Type B pancreatic cell (in vitro differentiated cells): ENCODE measurements at regions not wholly inside any gene's neighbourhood (a gene's known extent, or its start where the extent isn't known, plus 50 kb on each side); places are given as distances from the start of the nearest gene placed in this dataset.

Source experiments
- DNase-seq: peaks from one replicate; pipeline ENCODE4 v3.0.0; 2021; ENCODE audit warnings: mixed read lengths; ENCODE audit not compliant: unreplicated experiment; ENCODE audit errors: extremely low spot score
- H3K27ac Mint-ChIP-seq: 2 replicates; pipeline ENCODE4 v1.8.0; 2021; ENCODE audit warnings: mild to moderate bottlenecking, mixed read lengths
- H3K27me3 Mint-ChIP-seq: 2 replicates; pipeline ENCODE4 v1.8.0; 2021; ENCODE audit warnings: mixed read lengths
- H3K36me3 Mint-ChIP-seq: 2 replicates; pipeline ENCODE4 v1.8.0; 2021; ENCODE audit warnings: mixed read lengths
- H3K4me1 Mint-ChIP-seq: one replicate; pipeline ENCODE4 v1.8.0; 2021; ENCODE audit warnings: mixed read lengths; ENCODE audit not compliant: unreplicated experiment
- H3K4me3 Mint-ChIP-seq: 2 replicates; pipeline ENCODE4 v1.8.0; 2021; ENCODE audit warnings: mild to moderate bottlenecking, mixed read lengths
- H3K9me3 Mint-ChIP-seq: 2 replicates; pipeline ENCODE4 v1.8.0; 2021; ENCODE audit warnings: mixed read lengths
- TF ChIP-seq, protein P1 (sequence below): fragments of 200-600 bp; sonication (generic); conservative IDR thresholded peaks from 2 replicates; pipeline ENCODE4 v1.5.0; 2021; ENCODE audit warnings: antibody characterized with exemption, mild to moderate bottlenecking

DNA sequence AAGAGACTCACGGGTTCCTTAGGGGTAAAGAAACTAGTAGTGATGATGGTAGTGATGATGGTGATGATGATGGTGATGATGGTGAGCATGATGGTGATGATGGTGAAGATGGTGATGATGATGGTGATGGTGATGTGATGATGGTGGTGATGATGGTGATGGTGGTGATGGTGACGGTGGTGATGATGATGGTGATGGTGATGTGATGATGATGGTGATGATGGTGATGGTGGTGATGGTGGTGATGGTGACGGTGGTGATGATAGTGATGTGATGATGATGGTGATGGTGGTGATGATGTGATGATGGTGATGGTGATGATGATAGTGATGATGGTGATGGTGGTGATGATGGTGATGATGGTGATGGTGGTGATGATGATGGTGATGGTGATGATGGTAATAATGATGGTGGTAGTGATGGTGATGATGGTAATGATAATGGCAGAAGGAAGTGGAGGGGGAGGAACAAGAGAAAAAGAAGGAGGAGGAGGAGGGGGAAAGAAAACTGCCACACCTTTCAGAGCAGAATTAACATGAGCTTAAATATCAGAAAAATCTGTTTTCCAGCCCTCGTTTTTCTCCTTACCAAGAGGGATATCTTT, 85.5 kb downstream of the FZD10 start:
- Mint-ChIP-seq H3K4me1 (peaks cover 17% of the 10 kb centered on the region), H3K36me3 (no peaks in the 10 kb centered on the region), H3K27ac (no peak overlapping the region), H3K9me3 (peaks cover 3% of the 10 kb centered on the region), H3K27me3 (peaks cover 28% of the 10 kb centered on the region), H3K4me3 (no peak overlapping the region)
- TF ChIP-seq, protein P1, sequence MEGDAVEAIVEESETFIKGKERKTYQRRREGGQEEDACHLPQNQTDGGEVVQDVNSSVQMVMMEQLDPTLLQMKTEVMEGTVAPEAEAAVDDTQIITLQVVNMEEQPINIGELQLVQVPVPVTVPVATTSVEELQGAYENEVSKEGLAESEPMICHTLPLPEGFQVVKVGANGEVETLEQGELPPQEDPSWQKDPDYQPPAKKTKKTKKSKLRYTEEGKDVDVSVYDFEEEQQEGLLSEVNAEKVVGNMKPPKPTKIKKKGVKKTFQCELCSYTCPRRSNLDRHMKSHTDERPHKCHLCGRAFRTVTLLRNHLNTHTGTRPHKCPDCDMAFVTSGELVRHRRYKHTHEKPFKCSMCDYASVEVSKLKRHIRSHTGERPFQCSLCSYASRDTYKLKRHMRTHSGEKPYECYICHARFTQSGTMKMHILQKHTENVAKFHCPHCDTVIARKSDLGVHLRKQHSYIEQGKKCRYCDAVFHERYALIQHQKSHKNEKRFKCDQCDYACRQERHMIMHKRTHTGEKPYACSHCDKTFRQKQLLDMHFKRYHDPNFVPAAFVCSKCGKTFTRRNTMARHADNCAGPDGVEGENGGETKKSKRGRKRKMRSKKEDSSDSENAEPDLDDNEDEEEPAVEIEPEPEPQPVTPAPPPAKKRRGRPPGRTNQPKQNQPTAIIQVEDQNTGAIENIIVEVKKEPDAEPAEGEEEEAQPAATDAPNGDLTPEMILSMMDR, result no peak
- DNase-seq, result no peak

DNA sequence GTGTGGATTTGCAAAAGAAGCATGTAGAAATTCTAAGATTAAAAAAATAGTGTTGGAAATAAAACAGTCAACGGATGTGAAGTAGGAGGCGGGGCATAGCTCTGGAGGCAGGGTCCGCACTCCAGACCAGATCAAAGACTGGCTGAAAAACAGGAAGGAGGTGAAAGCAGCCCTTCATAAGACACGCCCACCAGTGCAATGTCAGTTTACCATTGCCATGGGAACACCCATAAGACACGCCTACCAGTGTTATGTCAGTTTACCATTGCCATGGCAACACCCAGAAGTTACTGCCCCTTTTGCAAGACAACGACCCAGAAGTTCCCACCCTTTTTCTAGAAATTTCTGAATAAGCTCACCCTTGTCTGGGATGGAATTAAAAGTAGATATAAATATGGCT, 87.1 kb downstream of the FZD10 start:
- Mint-ChIP-seq H3K4me3 (no peak overlapping the region), H3K4me1 (peaks cover 26% of the 10 kb centered on the region), H3K27me3 (peaks cover 29% of the 10 kb centered on the region), H3K36me3 (no peaks in the 10 kb centered on the region), H3K27ac (no peak overlapping the region), H3K9me3 (peaks cover 3% of the 10 kb centered on the region)
- no peak for DNase-seq
- TF ChIP-seq, protein P1, result no peak

DNA sequence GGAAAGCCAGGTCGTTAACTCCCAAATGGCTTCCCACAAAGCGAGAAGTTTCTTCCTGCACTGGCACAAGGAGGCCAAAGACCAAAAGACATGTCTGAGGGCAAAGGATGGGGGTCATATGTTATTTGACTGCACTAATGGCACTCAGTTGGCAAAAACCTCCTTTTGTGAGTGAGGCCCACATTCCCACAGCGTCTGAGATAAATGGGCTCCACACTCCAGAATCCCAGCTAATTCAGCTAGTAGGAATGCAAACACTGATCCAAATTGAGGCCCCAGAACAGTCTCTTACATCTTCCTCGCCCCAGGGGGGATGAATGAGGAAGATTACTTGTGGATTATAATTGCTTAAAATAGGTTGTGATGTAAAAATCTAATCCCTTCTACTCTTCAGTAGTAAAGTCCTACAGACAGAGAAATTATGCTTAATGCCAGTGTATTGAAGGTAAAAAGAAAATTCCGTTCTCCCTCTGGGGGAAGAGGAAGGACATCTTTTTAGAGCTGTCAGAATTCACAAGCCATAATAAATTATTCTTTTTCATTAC, 86.4 kb upstream of the PIWIL1 start:
- Mint-ChIP-seq H3K27me3 (peaks cover 18% of the 10 kb centered on the region), H3K4me3 (no peak overlapping the region), H3K27ac (no peak overlapping the region), H3K9me3 (peaks cover 3% of the 10 kb centered on the region), H3K36me3 (no peaks in the 10 kb centered on the region), H3K4me1 (peaks cover 25% of the 10 kb centered on the region)
- no peak for DNase-seq
- TF ChIP-seq, protein P1, result no peak

DNA sequence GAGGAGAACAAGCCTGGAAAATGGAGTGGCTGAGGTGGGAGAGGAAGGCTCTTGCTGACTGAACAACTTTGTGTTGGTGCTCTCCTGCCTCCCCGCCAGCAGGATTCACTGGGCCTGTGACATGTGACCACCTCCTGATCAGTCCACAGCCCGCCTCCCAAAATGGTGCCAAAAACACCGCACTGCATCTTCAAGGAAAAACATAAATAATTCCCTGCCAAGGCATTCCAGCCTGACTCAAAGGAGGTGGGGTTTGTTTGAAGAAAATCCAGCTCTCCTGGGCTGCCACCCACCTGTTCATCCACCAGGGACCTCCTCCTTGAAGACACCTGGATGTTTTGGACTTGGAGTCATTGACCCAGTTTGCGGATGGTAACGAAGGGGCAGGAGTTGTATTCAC, 83.8 kb upstream of the PIWIL1 start:
- DNase-seq, result no peak
- peaks cover 18% of the 10 kb centered on the region for H3K27me3 Mint-ChIP-seq
- peaks cover 24% of the 10 kb centered on the region for H3K4me1 Mint-ChIP-seq
- H3K36me3 Mint-ChIP-seq, result no peaks in the 10 kb centered on the region
- TF ChIP-seq, protein P1, result no peak
- H3K27ac Mint-ChIP-seq, result no peak overlapping the region
- H3K4me3 Mint-ChIP-seq, result no peak overlapping the region
- peaks cover 3% of the 10 kb centered on the region for H3K9me3 Mint-ChIP-seq

DNA sequence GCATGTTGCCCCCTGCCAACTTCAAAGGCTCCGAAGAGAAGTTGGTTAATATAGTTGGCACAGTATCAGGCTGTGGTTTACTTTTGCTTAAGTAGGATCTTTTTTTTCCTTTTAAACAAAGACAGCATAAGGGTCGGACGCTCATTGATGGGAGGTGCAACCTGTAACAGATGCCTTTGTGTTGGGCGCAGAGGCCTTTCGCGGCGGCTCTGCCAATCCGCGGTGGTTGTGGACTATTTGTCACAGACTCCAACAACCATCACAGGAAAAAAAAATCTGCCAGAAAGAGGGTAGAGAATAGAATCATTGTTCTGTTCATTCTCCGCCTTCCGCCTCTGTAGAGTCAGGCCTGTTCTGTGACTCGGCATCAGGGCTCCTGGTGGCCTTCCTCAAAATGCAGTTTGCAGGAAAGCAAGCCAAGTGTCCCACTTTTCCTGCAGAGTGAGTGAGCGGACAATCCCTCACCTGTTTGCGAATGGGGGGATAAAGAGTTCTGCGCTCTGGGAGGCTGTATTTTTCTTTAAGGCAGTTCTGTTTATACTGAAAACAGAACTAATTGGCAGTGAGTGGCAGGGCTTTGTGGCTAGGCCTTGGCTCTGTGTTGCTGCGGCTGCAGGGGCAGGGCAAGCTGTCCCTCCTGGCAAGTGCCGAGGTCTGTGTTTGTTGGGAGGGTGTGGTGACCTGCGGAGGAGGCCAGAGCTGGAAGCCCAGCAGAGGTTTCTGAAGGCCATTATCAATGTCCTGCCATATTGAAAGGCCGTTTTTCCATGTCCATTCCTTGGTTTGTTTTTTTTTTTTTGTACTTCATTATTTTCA, 83.0 kb upstream of the PIWIL1 start:
- Mint-ChIP-seq H3K4me1 (peaks cover 24% of the 10 kb centered on the region), H3K27ac (no peak overlapping the region), H3K36me3 (no peaks in the 10 kb centered on the region), H3K27me3 (peaks cover 25% of the 10 kb centered on the region), H3K4me3 (no peak overlapping the region), H3K9me3 (peaks cover 3% of the 10 kb centered on the region)
- TF ChIP-seq, protein P1, result peak; percentile 22
- no peak for DNase-seq
